Endothelial cell of umbilical vein (primary cell): ENCODE measurements at regions not wholly inside any gene's neighbourhood (a gene's known extent, or its start where the extent isn't known, plus 50 kb on each side); places are given as distances from the start of the nearest gene placed in this dataset.

Source experiments
- BruUV-seq: library from RNA; stranded (reverse); fragments of 400-500 nt; replicated peaks from 2 replicates; lab custom pipeline; 2021; lab: Mats Ljungman, UMichigan
- CTCF ChIA-PET: fragments of 300-600, 350-600 bp; sonication (Branson Sonifier 250); formaldehyde crosslinking; loops from one replicate; lab custom pipeline; 2021; ENCODE audit warnings: antibody characterized with exemption, inconsistent platforms; lab: Charles Lee
- POLR2A ChIA-PET: fragments of 300-600, 350-600 bp; sonication (Branson Sonifier 250); formaldehyde crosslinking; loops from one replicate; lab custom pipeline; 2021; ENCODE audit warnings: antibody characterized with exemption, inconsistent platforms; lab: Charles Lee
- DNase-seq: peaks from one replicate; pipeline ENCODE4 v3.0.0-alpha.2; 2011; ENCODE audit warnings: low read depth, low spot score
- FAIRE-seq: peaks from 2 replicates; lab custom pipeline; 2011; peaks lifted over from hg19 to GRCh38; lab: Jason Lieb, UNC
- H2AFZ ChIP-seq: 2 replicates; pipeline ENCODE4 v1.6.0; 2012; ENCODE audit warnings: low read depth, low read length, control low read depth, inconsistent platforms
- H3K27ac ChIP-seq: 2 replicates; pipeline ENCODE4 v1.5.1; 2011; ENCODE audit warnings: low read depth, mild to moderate bottlenecking, control low read depth, low read length, moderate library complexity; ENCODE audit not compliant: insufficient read depth
- H3K27me3 ChIP-seq, 2 experiments: 2 replicates each; pipeline versions ENCODE4 v1.6.0 to v1.6.1; 2011; ENCODE audit warnings: low read length in 2 of 2, mixed read lengths in 1 of 2; ENCODE audit not compliant: control insufficient read depth in 2 of 2, insufficient read depth in 2 of 2
- H3K36me3 ChIP-seq, 2 experiments: 2 replicates in 1 of 2; 3 replicates in 1 of 2; pipeline ENCODE4 v1.5.1; 2011; ENCODE audit warnings: low read length in 2 of 2, mild to moderate bottlenecking in 1 of 2, moderate library complexity in 1 of 2; ENCODE audit not compliant: control insufficient read depth in 2 of 2, insufficient read depth in 2 of 2; ENCODE audit errors: extremely low read depth in 1 of 2
- H3K4me1 ChIP-seq: 3 replicates; pipeline ENCODE4 v1.5.1; 2011; ENCODE audit warnings: mild to moderate bottlenecking, low read length; ENCODE audit not compliant: control insufficient read depth, insufficient read depth; ENCODE audit errors: extremely low read depth
- H3K4me2 ChIP-seq: 2 replicates; pipeline ENCODE4 v1.6.1; 2011; ENCODE audit warnings: low read length, control low read depth, mixed read lengths; ENCODE audit not compliant: insufficient read depth
- H3K4me3 ChIP-seq, 3 experiments: fragments of 200-600 bp in 1 of 3; sonication (generic), shearing (Covaris generic) in 1 of 3; replicated peaks in 1 of 3; 2 replicates each; pipeline ENCODE4 v1.5.1; 2011 to 2016; ENCODE audit warnings: control low read depth in 3 of 3, low read length in 3 of 3, mild to moderate bottlenecking in 2 of 3, inconsistent platforms in 1 of 3, low read depth in 1 of 3, moderate library complexity in 1 of 3; ENCODE audit not compliant: insufficient read depth in 1 of 3
- H3K79me2 ChIP-seq: 2 replicates; pipeline ENCODE4 v1.6.0; 2012; ENCODE audit warnings: low read length, inconsistent platforms; ENCODE audit not compliant: control insufficient read depth, insufficient read depth
- H3K9ac ChIP-seq: replicated peaks from 2 replicates; pipeline ENCODE3; 2011; ENCODE audit warnings: low read length, control low read depth; ENCODE audit not compliant: insufficient read depth; ENCODE audit errors: extremely low read depth
- H3K9me1 ChIP-seq: replicated peaks from 3 replicates; pipeline ENCODE4 v1.6.0; 2011; ENCODE audit warnings: mild to moderate bottlenecking, low read length; ENCODE audit not compliant: control insufficient read depth, insufficient read depth; ENCODE audit errors: extremely low read depth
- H3K9me3 ChIP-seq: replicated peaks from 2 replicates; pipeline ENCODE4 v1.5.1; 2012; ENCODE audit warnings: low read length, inconsistent platforms; ENCODE audit not compliant: control insufficient read depth, insufficient read depth
- H4K20me1 ChIP-seq: replicated peaks from 2 replicates; pipeline ENCODE3; 2011; ENCODE audit warnings: mild to moderate bottlenecking, low read length; ENCODE audit not compliant: control insufficient read depth, insufficient read depth; ENCODE audit errors: extremely low read depth
- CTCF ChIP-seq, 2 donors: IDR thresholded peaks; 1 replicate in 1 of 2; 2 replicates in 1 of 2; pipeline ENCODE4 v1.5.1; 2011; ENCODE audit warnings: low read length in 2 of 2, mild to moderate bottlenecking in 2 of 2, moderate library complexity in 2 of 2, control low read depth in 1 of 2, inconsistent platforms in 1 of 2, low read depth in 1 of 2; ENCODE audit not compliant: insufficient read depth in 1 of 2; ENCODE audit errors: extremely low read depth in 1 of 2
- EZH2 ChIP-seq: IDR thresholded peaks from 2 replicates; pipeline ENCODE4 v1.6.1; 2012; ENCODE audit warnings: borderline replicate concordance, low read depth, mild to moderate bottlenecking, moderate library complexity, low read length, inconsistent platforms; ENCODE audit not compliant: severe bottlenecking
- FOS ChIP-seq: IDR thresholded peaks from 2 replicates; pipeline ENCODE4 v1.6.1; 2011; ENCODE audit warnings: mild to moderate bottlenecking, low read length, moderate library complexity, borderline replicate concordance; ENCODE audit not compliant: insufficient read depth
- GATA2 ChIP-seq: IDR thresholded peaks from 2 replicates; pipeline ENCODE4 v1.7.0; 2011; ENCODE audit warnings: low read depth, mild to moderate bottlenecking, moderate library complexity, mixed read lengths, low read length; ENCODE audit not compliant: insufficient read length, insufficient read depth
- JUN ChIP-seq: IDR thresholded peaks from 2 replicates; pipeline ENCODE4 v1.6.1; 2011; ENCODE audit warnings: borderline replicate concordance, low read depth; ENCODE audit not compliant: insufficient read length, insufficient read depth
- MAX ChIP-seq: IDR thresholded peaks from 2 replicates; pipeline ENCODE4 v1.6.1; 2011; ENCODE audit not compliant: insufficient read depth, insufficient read length
- MYC ChIP-seq: IDR thresholded peaks from one replicate; pipeline ENCODE4 v1.6.1; 2011; ENCODE audit warnings: mild to moderate bottlenecking, low read depth, low read length
- POLR2A ChIP-seq: IDR thresholded peaks from 2 replicates; pipeline ENCODE4 v1.6.1; 2012; ENCODE audit warnings: low read depth, mild to moderate bottlenecking, control low read depth, low read length
- POLR2AphosphoS5 ChIP-seq: IDR thresholded peaks from 2 replicates; pipeline ENCODE4 v1.6.1; 2012; ENCODE audit warnings: low read depth, mild to moderate bottlenecking, control low read depth, low read length, moderate library complexity; ENCODE audit not compliant: insufficient read depth
- dilution Hi-C: fragments of 300-500 bp; cut with MboI; formaldehyde crosslinking; loops from one replicate; pipeline ENCODE4 v1.15.0; 2019; ENCODE audit warnings: low sequenced_read_pairs; ENCODE audit not compliant: extremely low pct_ligation_motif_present
- intact Hi-C: fragments of 100-400 bp; cut with micrococcal nuclease; formaldehyde crosslinking; loops from one replicate; pipeline ENCODE4 v1.10.0; 2022

- BruUV-seq = no TSS peak
- TF ChIP-seq MAX = no peak
- TF ChIP-seq FOS = no peak
- TF ChIP-seq POLR2AphosphoS5 = no peak
- TF ChIP-seq MYC = no peak
- TF ChIP-seq POLR2A = no peak
- no peak for TF ChIP-seq CTCF (IDR thresholded peaks at IDR 0.05; ENCODE audit: extremely low read depth in 1 of 2, insufficient read depth in 1 of 2, low read depth in 1 of 2, low read length in 2 of 2)
- TF ChIP-seq GATA2 = no peak
- TF ChIP-seq JUN = no peak
- no peak for TF ChIP-seq EZH2
- Histone ChIP-seq H3K4me2 (no peak overlapping the region), H3K4me3 (no peak overlapping the region), H3K27me3 (no peaks in the 10 kb centered on the region), H3K36me3 (no peaks in the 10 kb centered on the region), H3K9me1 (no peaks in the 10 kb centered on the region), H4K20me1 (no peaks in the 10 kb centered on the region), H3K27ac (no peak overlapping the region), H3K79me2 (no peaks in the 10 kb centered on the region), H3K9ac (no peak overlapping the region), H2AFZ (no peak overlapping the region), H3K4me1 (no peaks in the 10 kb centered on the region), H3K9me3 (no peaks in the 10 kb centered on the region)
- no peak for DNase-seq
- ChIA-PET CTCF (no interaction called here), POLR2A (no interaction called here)
- no peak for FAIRE-seq
- dilution Hi-C loops (no loop called here), intact Hi-C loops (no loop called here)
Observed at GRCh38 chr4:26217961-26218676, 102.7 kb upstream of the RBPJ start.
